Left lung (tissue), 4 donors: ENCODE measurements at regions not wholly inside any gene's neighbourhood (a gene's known extent, or its start where the extent isn't known, plus 50 kb on each side); places are given as distances from the start of the nearest gene placed in this dataset.

Source experiments
- ATAC-seq: fragments of 200-7000 bp; cut with Tn5 transposase; one replicate; pipeline ENCODE4 v1.9.1; 2020; ENCODE audit warnings: moderate library complexity
- DNase-seq, 4 donors: peaks; one replicate each; pipeline ENCODE4 v3.0.0-alpha.2; 2013 to 2020
- H3K27ac ChIP-seq, 2 donors: fragments of 200-600 bp; sonication (generic) in 1 of 2; one replicate each; pipeline versions ENCODE4 v1.5.0 to v1.8.0; 2020 to 2021
- H3K27me3 ChIP-seq, 2 donors: fragments of 200-600 bp; sonication (generic) in 1 of 2; one replicate each; pipeline versions ENCODE4 v1.5.0 to v1.8.0; 2020 to 2021
- H3K36me3 ChIP-seq, 2 donors: fragments of 200-600 bp; sonication (generic) in 1 of 2; one replicate each; pipeline versions ENCODE4 v1.5.0 to v1.8.0; 2020 to 2021
- H3K4me1 ChIP-seq, 2 donors: fragments of 200-600 bp; one replicate each; pipeline ENCODE4 v1.8.0; 2021
- H3K4me3 ChIP-seq, 2 donors: fragments of 200-600 bp; sonication (generic) in 1 of 2; one replicate each; pipeline versions ENCODE4 v1.5.0 to v1.8.0; 2020 to 2021; ENCODE audit warnings: mild to moderate bottlenecking in 1 of 2
- H3K9me3 ChIP-seq, 2 donors: fragments of 200-600 bp; sonication (generic) in 1 of 2; one replicate each; pipeline versions ENCODE4 v1.5.0 to v1.8.0; 2020 to 2021
- CTCF ChIP-seq, 2 donors: fragments of 200-600 bp; sonication (generic) in 1 of 2; IDR thresholded peaks; one replicate each; pipeline versions ENCODE4 v1.5.0 to v1.8.0; 2021; ENCODE audit warnings: antibody characterized with exemption in 2 of 2
- intact Hi-C, 2 donors: fragments of 100-400 bp; cut with DNase I; formaldehyde crosslinking; loops; one replicate each; pipeline versions ENCODE4 v1.11.2 to v1.14.2; 2022
- donor health status: DM: no; HTN: yes; CAD: no.
- donor health status: DM: no; HTN: no; CAD: no.

- Histone ChIP-seq H3K27ac (peak overlapping the region in 1 of 2 donors; percentile 14), H3K27me3 (no peaks in the 10 kb centered on the region), H3K4me3 (no peak overlapping the region), H3K4me1 (peaks cover 3 to 12% of the 10 kb centered on the region in 2 donors), H3K9me3 (no peaks in the 10 kb centered on the region), H3K36me3 (no peaks in the 10 kb centered on the region)
- intact Hi-C loops = no loop called here
- TF ChIP-seq CTCF (IDR thresholded peaks at IDR 0.05) = no peak
- DNase-seq (no peak), ATAC-seq (no peak)
Observed at GRCh38 chr4:128353791-128354190, 66.2 kb upstream of the PGRMC2 start.

- intact Hi-C loops = no loop called here
- Histone ChIP-seq H3K27ac (no peak overlapping the region), H3K27me3 (no peaks in the 10 kb centered on the region), H3K9me3 (no peaks in the 10 kb centered on the region), H3K4me1 (peaks cover 3 to 8% of the 10 kb centered on the region in 2 donors), H3K36me3 (no peaks in the 10 kb centered on the region), H3K4me3 (no peak overlapping the region)
- no peak for ATAC-seq
- TF ChIP-seq CTCF (IDR thresholded peaks at IDR 0.05) = no peak
- no peak for DNase-seq
Observed at GRCh38 chr4:128351502-128351901, 63.9 kb upstream of the PGRMC2 start.

GRCh38 chr4:128350449-128351045 is 62.9 kb upstream of the PGRMC2 start:
- no peaks in the 10 kb centered on the region for H3K36me3 ChIP-seq
- no peaks in the 10 kb centered on the region for H3K9me3 ChIP-seq
- H3K4me1 ChIP-seq = peaks cover 3 to 8% of the 10 kb centered on the region in 2 donors
- H3K27me3 ChIP-seq = no peaks in the 10 kb centered on the region
- TF ChIP-seq CTCF (IDR thresholded peaks at IDR 0.05) = no peak
- no peak overlapping the region for H3K27ac ChIP-seq
- H3K4me3 ChIP-seq = no peak overlapping the region
- DNase-seq (no peak), ATAC-seq (no peak)
- intact Hi-C loops = no loop called here

- no peaks in the 10 kb centered on the region for H3K9me3 ChIP-seq
- TF ChIP-seq CTCF (IDR thresholded peaks at IDR 0.05) = no peak
- H3K36me3 ChIP-seq = no peaks in the 10 kb centered on the region
- H3K4me1 ChIP-seq = peaks cover 3 to 5% of the 10 kb centered on the region in 2 donors
- DNase-seq (no peak), ATAC-seq (no peak)
- no peaks in the 10 kb centered on the region for H3K27me3 ChIP-seq
- H3K27ac ChIP-seq = no peak overlapping the region
- no peak overlapping the region for H3K4me3 ChIP-seq
- intact Hi-C loops = no loop called here
Observed at GRCh38 chr4:128349921-128350320, 62.3 kb upstream of the PGRMC2 start.

GRCh38 chr4:128347930-128348660 is 60.5 kb upstream of the PGRMC2 start:
- H3K27me3 ChIP-seq = no peaks in the 10 kb centered on the region
- no peaks in the 10 kb centered on the region for H3K9me3 ChIP-seq
- DNase-seq (no peak), ATAC-seq (no peak)
- intact Hi-C loops = no loop called here
- no peaks in the 10 kb centered on the region for H3K36me3 ChIP-seq
- H3K4me3 ChIP-seq = no peak overlapping the region
- no peak for TF ChIP-seq CTCF (IDR thresholded peaks at IDR 0.05)
- H3K27ac ChIP-seq = no peak overlapping the region
- H3K4me1 ChIP-seq = no peaks in the 10 kb centered on the region
